SK-N-SH (cell line): ENCODE measurements at regions not wholly inside any gene's neighbourhood (a gene's known extent, or its start where the extent isn't known, plus 50 kb on each side); places are given as distances from the start of the nearest gene placed in this dataset.

Experiments used
- CTCF ChIA-PET: fragments of 300-600, 350-600 bp; formaldehyde crosslinking; extraction: SDS; loops from one replicate; lab custom pipeline; 2021; lab: Yijun Ruan, JAX
- POLR2A ChIA-PET: fragments of 350-600 bp; sonication (Branson Sonifier 250); formaldehyde crosslinking; extraction: SDS; loops from one replicate; lab custom pipeline; 2020; ENCODE audit warnings: antibody characterized with exemption, inconsistent platforms; lab: Yijun Ruan, JAX
- DNase-seq: peaks from one replicate; pipeline ENCODE4 v3.0.0; 2012
- H2AFZ ChIP-seq: fragments of 200-600 bp; sonication (generic); 2 replicates; pipeline ENCODE4 v1.8.1; 2016; ENCODE audit warnings: antibody characterized with exemption, mild to moderate bottlenecking, low read depth
- H3F3A ChIP-seq: fragments of 200-600 bp; sonication (generic); replicated peaks from 2 replicates; pipeline ENCODE3; 2016; ENCODE audit warnings: antibody characterized with exemption, mild to moderate bottlenecking; ENCODE audit not compliant: insufficient read depth
- H3K27ac ChIP-seq, 2 experiments: fragments of 200-500 bp in 1 of 2; fragments of 200-600 bp in 1 of 2; sonication (Bioruptor generic) in 1 of 2; sonication (generic), shearing (Covaris generic) in 1 of 2; 2 replicates each; pipeline versions ENCODE4 v1.5.1 to v1.6.1; 2014 to 2016; ENCODE audit warnings: low read depth in 2 of 2, inconsistent platforms in 1 of 2, low read length in 1 of 2, mild to moderate bottlenecking in 1 of 2, mixed read lengths in 1 of 2
- H3K27me3 ChIP-seq: fragments of 200-600 bp; sonication (generic), shearing (Covaris generic); 2 replicates; pipeline ENCODE4 v1.6.1; 2016; ENCODE audit warnings: mixed run types; ENCODE audit not compliant: insufficient read depth
- H3K36me3 ChIP-seq, 2 experiments: fragments of 200-500 bp in 1 of 2; fragments of 200-600 bp in 1 of 2; sonication (Bioruptor generic) in 1 of 2; sonication (generic) in 1 of 2; replicated peaks in 1 of 2; 2 replicates each; pipeline versions ENCODE3 to v1.5.1; 2014 to 2016; ENCODE audit warnings: low read length in 1 of 2, mild to moderate bottlenecking in 1 of 2; ENCODE audit not compliant: insufficient read depth in 2 of 2, control insufficient read depth in 1 of 2
- H3K4me1 ChIP-seq, 2 experiments: fragments of 200-500 bp in 1 of 2; fragments of 200-600 bp in 1 of 2; sonication (Bioruptor generic) in 1 of 2; sonication (generic), shearing (Covaris generic) in 1 of 2; 2 replicates each; pipeline versions ENCODE4 v1.5.1 to v1.6.1; 2014 to 2016; ENCODE audit warnings: low read depth in 1 of 2, low read length in 1 of 2, mixed run types in 1 of 2; ENCODE audit not compliant: insufficient read depth in 2 of 2, control insufficient read depth in 1 of 2
- H3K4me2 ChIP-seq: fragments of 200-600 bp; sonication (generic), shearing (Covaris generic); 2 replicates; pipeline ENCODE4 v1.6.1; 2017; ENCODE audit warnings: mixed run types
- H3K4me3 ChIP-seq, 2 experiments: fragments of 200-500 bp in 1 of 2; fragments of 200-600 bp in 1 of 2; sonication (Bioruptor generic) in 1 of 2; sonication (generic), shearing (Covaris generic) in 1 of 2; 2 replicates each; pipeline versions ENCODE4 v1.5.1 to v1.8.1; 2014 to 2016; ENCODE audit warnings: low read depth in 2 of 2, inconsistent platforms in 1 of 2, low read length in 1 of 2, mild to moderate bottlenecking in 1 of 2, mixed read lengths in 1 of 2, moderate library complexity in 1 of 2
- H3K79me2 ChIP-seq: fragments of 200-600 bp; sonication (generic); 2 replicates; pipeline ENCODE4 v1.8.1; 2017; ENCODE audit warnings: mild to moderate bottlenecking; ENCODE audit not compliant: insufficient read depth
- H3K9ac ChIP-seq: fragments of 200-600 bp; sonication (generic); 2 replicates; pipeline ENCODE4 v1.6.1; 2017; ENCODE audit warnings: mixed run types
- H3K9me2 ChIP-seq: fragments of 200-600 bp; sonication (generic); 2 replicates; pipeline ENCODE4 v1.6.1; 2017; ENCODE audit warnings: mixed run types
- H3K9me3 ChIP-seq: fragments of 200-600 bp; sonication (generic); 2 replicates; pipeline ENCODE4 v1.6.1; 2017; ENCODE audit warnings: mixed run types, mild to moderate bottlenecking, moderate library complexity
- H4K20me1 ChIP-seq: fragments of 200-600 bp; sonication (generic); 2 replicates; pipeline ENCODE4 v1.6.1; 2017; ENCODE audit warnings: mild to moderate bottlenecking, mixed run types; ENCODE audit not compliant: insufficient read depth
- CHD2 ChIP-seq: fragments of 150-350 bp; IDR thresholded peaks from 2 replicates; pipeline ENCODE4 v1.6.1; 2018; ENCODE audit warnings: low read length; ENCODE audit not compliant: partially characterized antibody
- ELF1 ChIP-seq: IDR thresholded peaks from 2 replicates; pipeline ENCODE4 v1.4.0; 2012
- FOSL2 ChIP-seq: IDR thresholded peaks from 2 replicates; pipeline ENCODE4 v1.4.0; 2012; ENCODE audit warnings: low read depth, mild to moderate bottlenecking, moderate library complexity, borderline replicate concordance
- FOXM1 ChIP-seq: IDR thresholded peaks from 2 replicates; pipeline ENCODE4 v1.4.0; 2012; ENCODE audit warnings: low read depth, mild to moderate bottlenecking
- GABPA ChIP-seq: IDR thresholded peaks from 2 replicates; pipeline ENCODE4 v1.4.0; 2012; ENCODE audit warnings: low read depth, mild to moderate bottlenecking
- MEF2A ChIP-seq: IDR thresholded peaks from 2 replicates; pipeline ENCODE4 v1.4.0; 2012; ENCODE audit warnings: low read depth, borderline replicate concordance
- MXI1 ChIP-seq: IDR thresholded peaks from 2 replicates; pipeline ENCODE4 v1.6.1; 2012; ENCODE audit warnings: mild to moderate bottlenecking, low read depth, low read length, improper control_type of control experiment
- NRF1 ChIP-seq: IDR thresholded peaks from 2 replicates; pipeline ENCODE4 v1.6.1; 2012; ENCODE audit warnings: low read depth, mild to moderate bottlenecking, low read length
- POLR2AphosphoS5 ChIP-seq: IDR thresholded peaks from 2 replicates; pipeline ENCODE4 v1.6.1; 2012; ENCODE audit warnings: low read depth, low read length
- RCOR1 ChIP-seq: fragments of 150-350 bp; IDR thresholded peaks from 2 replicates; pipeline ENCODE4 v1.6.1; 2017; ENCODE audit warnings: antibody characterized with exemption, low read length
- RFX5 ChIP-seq: IDR thresholded peaks from 2 replicates; pipeline ENCODE4 v1.6.1; 2012; ENCODE audit warnings: mild to moderate bottlenecking, improper control_type of control experiment, low read length
- YY1 ChIP-seq: IDR thresholded peaks from 2 replicates; pipeline ENCODE4 v1.4.0; 2012; ENCODE audit warnings: low read depth, mild to moderate bottlenecking
- WGBS: methylation state at CpG from one replicate; pipeline ENCODE4 v1.1.6; 2017; ENCODE audit warnings: low lambda C conversion rate; 5-methylcytosine and 5-hydroxymethylcytosine counted together
- TF ChIP-seq, protein P1 (sequence below): fragments of 150-350 bp; IDR thresholded peaks from 2 replicates; pipeline ENCODE4 v1.6.1; 2017; ENCODE audit warnings: antibody characterized with exemption, low read length, low read depth, borderline replicate concordance
- TF ChIP-seq, protein P2 (sequence below): fragments of 200-600 bp; sonication (generic); IDR thresholded peaks from 2 replicates; pipeline ENCODE4 v1.6.1; 2017; ENCODE audit warnings: antibody characterized with exemption, mild to moderate bottlenecking, moderate library complexity
- TF ChIP-seq, protein P3 (sequence below): IDR thresholded peaks from 2 replicates; pipeline ENCODE4 v1.4.0; 2012; ENCODE audit warnings: low read depth, borderline replicate concordance
- TF ChIP-seq, protein P4 (sequence below): IDR thresholded peaks from 2 replicates; pipeline ENCODE4 v1.6.1; 2012; ENCODE audit warnings: mild to moderate bottlenecking, low read depth, low read length, moderate library complexity
- TF ChIP-seq, protein P5 (sequence below): IDR thresholded peaks from 2 replicates; pipeline ENCODE4; 2012

DNA sequence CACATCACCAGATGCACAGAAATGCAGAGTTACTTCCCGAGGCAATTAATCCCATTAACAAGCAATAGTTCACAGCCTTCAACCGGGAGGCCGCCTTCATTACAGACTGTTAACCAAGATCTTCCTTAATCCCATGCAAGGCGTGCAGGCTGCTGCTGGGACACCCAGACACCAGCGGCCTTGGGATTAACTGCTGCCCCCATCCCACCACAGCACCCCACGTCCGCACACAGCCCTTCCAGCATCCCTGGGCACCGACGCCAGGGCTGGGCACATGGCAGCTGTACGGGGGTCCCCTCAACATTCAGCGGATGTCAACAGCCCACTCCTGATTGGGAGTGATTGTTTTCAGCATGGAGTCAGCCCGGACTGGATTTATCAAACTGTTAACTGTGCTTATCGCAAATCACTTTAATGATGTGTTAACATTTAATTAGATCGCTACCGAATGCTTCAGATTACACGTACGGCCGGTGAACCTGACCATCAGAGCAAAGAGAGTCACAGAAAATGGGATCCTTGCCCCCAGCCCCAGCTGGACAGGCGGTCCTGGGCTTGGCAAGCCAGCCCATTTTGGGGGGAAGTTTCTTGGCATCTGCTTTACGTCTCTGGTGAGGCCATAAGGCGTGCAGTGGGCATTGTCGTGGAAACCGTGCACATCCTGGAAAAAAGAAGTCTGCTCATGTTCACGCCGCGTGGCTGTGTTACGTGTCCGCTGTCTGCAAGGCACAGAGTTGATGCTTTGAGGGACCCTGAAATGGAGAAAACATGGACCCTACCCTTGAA, 126.4 kb downstream of the HMX1 start:
- Histone ChIP-seq H3K9me2 (no peaks in the 10 kb centered on the region), H3K79me2 (no peaks in the 10 kb centered on the region), H3K27ac (no peak overlapping the region), H3K9me3 (no peaks in the 10 kb centered on the region), H3F3A (no peaks in the 10 kb centered on the region), H3K27me3 (no peaks in the 10 kb centered on the region), H3K4me3 (no peak overlapping the region), H4K20me1 (no peaks in the 10 kb centered on the region)
- WGBS: 53% methylated on average over 24 of the region's 28 CpGs
- ChIA-PET CTCF (interaction anchor here (0.9 kb wide), 1 partner anchor 57 kb away, joined by 3 read pairs; no protein-coding TSS in a partner anchor), POLR2A (no interaction called here)
- no peak for TF ChIP-seq FOXM1
- no peak for TF ChIP-seq FOSL2
- TF ChIP-seq, protein P1, sequence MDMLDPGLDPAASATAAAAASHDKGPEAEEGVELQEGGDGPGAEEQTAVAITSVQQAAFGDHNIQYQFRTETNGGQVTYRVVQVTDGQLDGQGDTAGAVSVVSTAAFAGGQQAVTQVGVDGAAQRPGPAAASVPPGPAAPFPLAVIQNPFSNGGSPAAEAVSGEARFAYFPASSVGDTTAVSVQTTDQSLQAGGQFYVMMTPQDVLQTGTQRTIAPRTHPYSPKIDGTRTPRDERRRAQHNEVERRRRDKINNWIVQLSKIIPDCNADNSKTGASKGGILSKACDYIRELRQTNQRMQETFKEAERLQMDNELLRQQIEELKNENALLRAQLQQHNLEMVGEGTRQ: no peak
- TF ChIP-seq, protein P2, sequence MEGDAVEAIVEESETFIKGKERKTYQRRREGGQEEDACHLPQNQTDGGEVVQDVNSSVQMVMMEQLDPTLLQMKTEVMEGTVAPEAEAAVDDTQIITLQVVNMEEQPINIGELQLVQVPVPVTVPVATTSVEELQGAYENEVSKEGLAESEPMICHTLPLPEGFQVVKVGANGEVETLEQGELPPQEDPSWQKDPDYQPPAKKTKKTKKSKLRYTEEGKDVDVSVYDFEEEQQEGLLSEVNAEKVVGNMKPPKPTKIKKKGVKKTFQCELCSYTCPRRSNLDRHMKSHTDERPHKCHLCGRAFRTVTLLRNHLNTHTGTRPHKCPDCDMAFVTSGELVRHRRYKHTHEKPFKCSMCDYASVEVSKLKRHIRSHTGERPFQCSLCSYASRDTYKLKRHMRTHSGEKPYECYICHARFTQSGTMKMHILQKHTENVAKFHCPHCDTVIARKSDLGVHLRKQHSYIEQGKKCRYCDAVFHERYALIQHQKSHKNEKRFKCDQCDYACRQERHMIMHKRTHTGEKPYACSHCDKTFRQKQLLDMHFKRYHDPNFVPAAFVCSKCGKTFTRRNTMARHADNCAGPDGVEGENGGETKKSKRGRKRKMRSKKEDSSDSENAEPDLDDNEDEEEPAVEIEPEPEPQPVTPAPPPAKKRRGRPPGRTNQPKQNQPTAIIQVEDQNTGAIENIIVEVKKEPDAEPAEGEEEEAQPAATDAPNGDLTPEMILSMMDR: no peak
- TF ChIP-seq, protein P3, sequence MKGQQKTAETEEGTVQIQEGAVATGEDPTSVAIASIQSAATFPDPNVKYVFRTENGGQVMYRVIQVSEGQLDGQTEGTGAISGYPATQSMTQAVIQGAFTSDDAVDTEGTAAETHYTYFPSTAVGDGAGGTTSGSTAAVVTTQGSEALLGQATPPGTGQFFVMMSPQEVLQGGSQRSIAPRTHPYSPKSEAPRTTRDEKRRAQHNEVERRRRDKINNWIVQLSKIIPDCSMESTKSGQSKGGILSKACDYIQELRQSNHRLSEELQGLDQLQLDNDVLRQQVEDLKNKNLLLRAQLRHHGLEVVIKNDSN: no peak
- TF ChIP-seq YY1: no peak
- TF ChIP-seq NRF1: no peak
- TF ChIP-seq CHD2: no peak
- TF ChIP-seq, protein P4, sequence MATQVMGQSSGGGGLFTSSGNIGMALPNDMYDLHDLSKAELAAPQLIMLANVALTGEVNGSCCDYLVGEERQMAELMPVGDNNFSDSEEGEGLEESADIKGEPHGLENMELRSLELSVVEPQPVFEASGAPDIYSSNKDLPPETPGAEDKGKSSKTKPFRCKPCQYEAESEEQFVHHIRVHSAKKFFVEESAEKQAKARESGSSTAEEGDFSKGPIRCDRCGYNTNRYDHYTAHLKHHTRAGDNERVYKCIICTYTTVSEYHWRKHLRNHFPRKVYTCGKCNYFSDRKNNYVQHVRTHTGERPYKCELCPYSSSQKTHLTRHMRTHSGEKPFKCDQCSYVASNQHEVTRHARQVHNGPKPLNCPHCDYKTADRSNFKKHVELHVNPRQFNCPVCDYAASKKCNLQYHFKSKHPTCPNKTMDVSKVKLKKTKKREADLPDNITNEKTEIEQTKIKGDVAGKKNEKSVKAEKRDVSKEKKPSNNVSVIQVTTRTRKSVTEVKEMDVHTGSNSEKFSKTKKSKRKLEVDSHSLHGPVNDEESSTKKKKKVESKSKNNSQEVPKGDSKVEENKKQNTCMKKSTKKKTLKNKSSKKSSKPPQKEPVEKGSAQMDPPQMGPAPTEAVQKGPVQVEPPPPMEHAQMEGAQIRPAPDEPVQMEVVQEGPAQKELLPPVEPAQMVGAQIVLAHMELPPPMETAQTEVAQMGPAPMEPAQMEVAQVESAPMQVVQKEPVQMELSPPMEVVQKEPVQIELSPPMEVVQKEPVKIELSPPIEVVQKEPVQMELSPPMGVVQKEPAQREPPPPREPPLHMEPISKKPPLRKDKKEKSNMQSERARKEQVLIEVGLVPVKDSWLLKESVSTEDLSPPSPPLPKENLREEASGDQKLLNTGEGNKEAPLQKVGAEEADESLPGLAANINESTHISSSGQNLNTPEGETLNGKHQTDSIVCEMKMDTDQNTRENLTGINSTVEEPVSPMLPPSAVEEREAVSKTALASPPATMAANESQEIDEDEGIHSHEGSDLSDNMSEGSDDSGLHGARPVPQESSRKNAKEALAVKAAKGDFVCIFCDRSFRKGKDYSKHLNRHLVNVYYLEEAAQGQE: no peak
- TF ChIP-seq RFX5: no peak
- TF ChIP-seq RCOR1: no peak
- no peak for TF ChIP-seq MEF2A
- no peak for TF ChIP-seq MXI1
- TF ChIP-seq GABPA: no peak
- TF ChIP-seq POLR2AphosphoS5: no peak
- TF ChIP-seq, protein P5, sequence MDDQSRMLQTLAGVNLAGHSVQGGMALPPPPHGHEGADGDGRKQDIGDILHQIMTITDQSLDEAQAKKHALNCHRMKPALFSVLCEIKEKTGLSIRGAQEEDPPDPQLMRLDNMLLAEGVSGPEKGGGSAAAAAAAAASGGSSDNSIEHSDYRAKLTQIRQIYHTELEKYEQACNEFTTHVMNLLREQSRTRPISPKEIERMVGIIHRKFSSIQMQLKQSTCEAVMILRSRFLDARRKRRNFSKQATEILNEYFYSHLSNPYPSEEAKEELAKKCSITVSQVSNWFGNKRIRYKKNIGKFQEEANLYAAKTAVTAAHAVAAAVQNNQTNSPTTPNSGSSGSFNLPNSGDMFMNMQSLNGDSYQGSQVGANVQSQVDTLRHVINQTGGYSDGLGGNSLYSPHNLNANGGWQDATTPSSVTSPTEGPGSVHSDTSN: no peak
- TF ChIP-seq ELF1: no peak
- TF ChIP-seq, all 33 proteins: peak for 0
- Histone ChIP-seq H3K9ac (no peak overlapping the region), H2AFZ (no peak overlapping the region), H3K36me3 (no peaks in the 10 kb centered on the region), H3K4me1 (peaks cover 0 to 4% of the 10 kb centered on the region in 2 experiments; a peak in 1 of 4 replicates), H3K4me2 (no peak overlapping the region)
- peak; percentile 49 for DNase-seq
